AG04450 (cell line): ENCODE measurements at regions not wholly inside any gene's neighbourhood (a gene's known extent, or its start where the extent isn't known, plus 50 kb on each side); places are given as distances from the start of the nearest gene placed in this dataset.

Experiments used
- CTCF ChIA-PET: fragments of 300-600, 350-600 bp; formaldehyde crosslinking; extraction: SDS; loops from one replicate; lab custom pipeline; 2022; ENCODE audit warnings: antibody characterized with exemption, inconsistent platforms; lab: Charles Lee
- POLR2A ChIA-PET: fragments of 350-600 bp; formaldehyde crosslinking; extraction: SDS; loops from one replicate; lab custom pipeline; 2021; ENCODE audit warnings: antibody characterized with exemption, inconsistent platforms; lab: Yijun Ruan, JAX
- DNase-seq: peaks from one replicate; pipeline ENCODE4 v3.0.0-alpha.2; 2011; ENCODE audit warnings: low read depth, low spot score
- H3K27ac ChIP-seq: one replicate; pipeline ENCODE4 v1.5.1; 2012; ENCODE audit warnings: low read depth, low read length, control low read depth
- H3K27me3 ChIP-seq: one replicate; pipeline ENCODE4 v1.6.0; 2012; ENCODE audit warnings: low read length; ENCODE audit not compliant: control insufficient read depth, insufficient read depth
- H3K4me3 ChIP-seq: 2 replicates; pipeline ENCODE4 v1.5.1; 2011; ENCODE audit warnings: mild to moderate bottlenecking, low read depth, low read length, control low read depth
- H3K9me3 ChIP-seq: 2 replicates; pipeline ENCODE4 v1.5.1; 2012; ENCODE audit warnings: low read length; ENCODE audit not compliant: control insufficient read depth, insufficient read depth
- TF ChIP-seq, protein P1 (sequence below): IDR thresholded peaks from 2 replicates; pipeline ENCODE4 v1.5.1; 2011; ENCODE audit warnings: low read depth, low read length, control low read depth, inconsistent platforms

DNA sequence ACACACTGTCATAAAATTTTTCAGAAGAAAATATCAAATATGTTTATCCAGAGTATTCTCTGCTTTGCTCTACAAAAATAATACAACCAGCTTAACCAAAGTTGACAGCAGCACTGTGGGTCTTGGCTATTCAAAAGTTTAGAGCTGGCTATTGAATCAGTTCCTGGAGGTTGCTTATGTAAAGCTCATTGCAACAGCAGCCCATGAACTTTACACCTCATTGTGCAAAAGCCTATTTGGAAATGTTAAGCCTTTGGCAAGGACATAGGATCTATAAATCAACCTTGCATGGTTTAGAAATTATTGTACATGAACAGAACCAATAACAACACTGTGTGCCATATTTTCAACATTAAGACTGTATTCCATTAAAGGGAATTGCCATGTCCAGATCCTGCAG, 714.9 kb downstream of the ADGRL2 start:
- Histone ChIP-seq H3K9me3 (no peaks in the 10 kb centered on the region), H3K27ac (no peak overlapping the region), H3K4me3 (no peak overlapping the region), H3K27me3 (no peaks in the 10 kb centered on the region)
- no peak for DNase-seq
- CTCF ChIA-PET, result no interaction called here
- POLR2A ChIA-PET, result no interaction called here
- TF ChIP-seq, protein P1, sequence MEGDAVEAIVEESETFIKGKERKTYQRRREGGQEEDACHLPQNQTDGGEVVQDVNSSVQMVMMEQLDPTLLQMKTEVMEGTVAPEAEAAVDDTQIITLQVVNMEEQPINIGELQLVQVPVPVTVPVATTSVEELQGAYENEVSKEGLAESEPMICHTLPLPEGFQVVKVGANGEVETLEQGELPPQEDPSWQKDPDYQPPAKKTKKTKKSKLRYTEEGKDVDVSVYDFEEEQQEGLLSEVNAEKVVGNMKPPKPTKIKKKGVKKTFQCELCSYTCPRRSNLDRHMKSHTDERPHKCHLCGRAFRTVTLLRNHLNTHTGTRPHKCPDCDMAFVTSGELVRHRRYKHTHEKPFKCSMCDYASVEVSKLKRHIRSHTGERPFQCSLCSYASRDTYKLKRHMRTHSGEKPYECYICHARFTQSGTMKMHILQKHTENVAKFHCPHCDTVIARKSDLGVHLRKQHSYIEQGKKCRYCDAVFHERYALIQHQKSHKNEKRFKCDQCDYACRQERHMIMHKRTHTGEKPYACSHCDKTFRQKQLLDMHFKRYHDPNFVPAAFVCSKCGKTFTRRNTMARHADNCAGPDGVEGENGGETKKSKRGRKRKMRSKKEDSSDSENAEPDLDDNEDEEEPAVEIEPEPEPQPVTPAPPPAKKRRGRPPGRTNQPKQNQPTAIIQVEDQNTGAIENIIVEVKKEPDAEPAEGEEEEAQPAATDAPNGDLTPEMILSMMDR, result no peak

DNA sequence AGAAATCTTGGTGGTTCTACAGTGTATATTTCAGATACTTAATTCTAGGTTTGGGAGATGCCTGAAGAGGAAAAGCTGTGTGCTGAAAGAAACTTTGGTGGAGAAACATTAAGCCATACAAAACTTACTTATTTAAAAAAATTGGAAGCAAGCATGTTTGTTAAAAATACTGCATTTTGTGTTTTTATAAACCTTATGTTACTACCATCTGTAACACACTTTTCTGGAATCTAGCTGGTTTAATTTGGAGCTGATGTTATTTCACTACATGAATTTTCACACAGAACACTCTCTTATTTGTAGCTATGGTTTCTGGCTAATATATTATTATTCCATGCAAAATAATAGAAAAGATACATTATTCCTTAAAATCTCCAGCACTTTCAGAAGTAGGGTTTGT, 710.7 kb downstream of the ADGRL2 start:
- Histone ChIP-seq H3K9me3 (no peaks in the 10 kb centered on the region), H3K27me3 (no peaks in the 10 kb centered on the region), H3K27ac (no peak overlapping the region), H3K4me3 (no peak overlapping the region)
- ChIA-PET POLR2A (no interaction called here), CTCF (no interaction called here)
- TF ChIP-seq, protein P1, result no peak
- no peak for DNase-seq

DNA sequence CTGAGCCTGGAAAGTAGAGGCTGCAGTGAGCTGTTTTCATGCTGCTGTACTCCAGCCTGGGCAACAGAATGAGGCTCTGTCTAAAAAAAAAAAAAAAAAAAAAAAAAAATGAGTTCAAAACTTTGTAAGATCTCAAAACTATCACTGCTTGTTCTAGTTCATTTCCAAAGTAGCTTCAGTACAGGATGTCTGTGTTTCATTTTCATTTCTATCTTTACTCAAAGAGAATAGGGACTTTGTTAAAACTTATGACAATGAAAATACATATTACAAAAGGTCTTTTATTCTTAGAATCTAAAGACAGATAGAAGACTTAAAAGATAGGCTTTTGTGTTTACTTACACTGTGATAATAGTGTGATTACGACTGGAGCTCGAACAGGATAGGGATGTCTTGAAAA, 709.7 kb downstream of the ADGRL2 start:
- POLR2A ChIA-PET, result no interaction called here
- DNase-seq, result no peak
- Histone ChIP-seq H3K4me3 (no peak overlapping the region), H3K9me3 (no peaks in the 10 kb centered on the region), H3K27ac (no peak overlapping the region), H3K27me3 (no peaks in the 10 kb centered on the region)
- CTCF ChIA-PET, result interaction anchor here (0.6 kb wide), 1 partner anchor 365 kb away, joined by 4 read pairs; no protein-coding TSS in a partner anchor
- TF ChIP-seq, protein P1, result no peak

DNA sequence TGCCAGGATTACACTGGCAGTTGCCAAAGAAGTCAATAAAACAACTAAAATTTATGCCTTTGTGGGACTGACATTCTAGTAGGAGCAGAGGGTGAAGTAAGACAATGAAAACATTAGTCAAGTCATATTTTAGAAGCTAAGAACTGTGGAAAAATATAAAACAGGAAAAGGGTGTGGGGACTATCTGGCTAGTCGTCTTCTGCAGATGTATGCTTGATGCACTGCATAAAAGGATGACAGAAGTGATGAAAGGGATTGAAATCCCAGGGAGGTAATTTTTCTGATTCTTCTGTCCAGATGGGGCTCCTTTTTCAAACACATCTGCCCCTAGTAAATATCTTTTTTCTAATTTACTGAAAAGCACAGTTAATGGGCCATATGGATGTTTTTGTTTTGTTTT, 706.3 kb downstream of the ADGRL2 start:
- H3K27ac ChIP-seq, result no peak overlapping the region
- no peaks in the 10 kb centered on the region for H3K27me3 ChIP-seq
- no peak overlapping the region for H3K4me3 ChIP-seq
- POLR2A ChIA-PET, result no interaction called here
- no peaks in the 10 kb centered on the region for H3K9me3 ChIP-seq
- no peak for DNase-seq
- CTCF ChIA-PET, result no interaction called here
- TF ChIP-seq, protein P1, result no peak

- Histone ChIP-seq H3K9me3 (no peaks in the 10 kb centered on the region), H3K27ac (no peak overlapping the region), H3K27me3 (no peaks in the 10 kb centered on the region), H3K4me3 (no peak overlapping the region)
- POLR2A ChIA-PET, result no interaction called here
- CTCF ChIA-PET, result no interaction called here
- TF ChIP-seq, protein P1, result no peak
- DNase-seq, result no peak
Measured at GRCh38 chr1:82503822-82504221, 703.1 kb downstream of the ADGRL2 start.
